ENCODE measurements at regions not wholly inside any gene's neighbourhood (a gene's known extent, or its start where the extent isn't known, plus 50 kb on each side); places are given as distances from the start of the nearest gene placed in this dataset.

GRCh38 chr15:93943586-93943985, 287.8 kb upstream of the MCTP2 start:
- no peak for TF ChIP-seq ZFP36 (IDR thresholded peaks at IDR 0.05; ENCODE audit: low read depth, low read length, partially characterized antibody)
- no peak for TF ChIP-seq MTA2 (IDR thresholded peaks at IDR 0.05; ENCODE audit: low read depth)
- no peak for TF ChIP-seq NUFIP1 (IDR thresholded peaks at IDR 0.05; ENCODE audit: partially characterized antibody)
- no peak for TF ChIP-seq THRA (IDR thresholded peaks at IDR 0.05)
- no peak for TF ChIP-seq POLR2A (conservative IDR thresholded peaks at IDR 0.05)
- no peak for TF ChIP-seq EP300 (IDR thresholded peaks at IDR 0.05; ENCODE audit: low read length)

Data from K562 (cell line).